ENCODE measurements at regions not wholly inside any gene's neighbourhood (a gene's known extent, or its start where the extent isn't known, plus 50 kb on each side); places are given as distances from the start of the nearest gene placed in this dataset.

GRCh38 chr1:234758851-234759250 is 148.9 kb upstream of the IRF2BP2 start:
- no peak for TF ChIP-seq MEF2A (IDR thresholded peaks at IDR 0.05; ENCODE audit: control insufficient read depth, low read depth, low read length)
- TF ChIP-seq NUFIP1 (IDR thresholded peaks at IDR 0.05; ENCODE audit: partially characterized antibody), result no peak
- TF ChIP-seq BHLHE40 (IDR thresholded peaks at IDR 0.05; ENCODE audit: low read length), result no peak
- TF ChIP-seq CEBPB (tag; IDR thresholded peaks at IDR 0.05), result no peak
- TF ChIP-seq ATF4 (CRISPR knock-in tag; IDR thresholded peaks at IDR 0.05), result no peak
- TF ChIP-seq SMAD1 (IDR thresholded peaks at IDR 0.05; ENCODE audit: low read depth, low read length, partially characterized antibody), result no peak
- no peak for TF ChIP-seq ELK3 (CRISPR knock-in tag; IDR thresholded peaks at IDR 0.05)
- no peak for TF ChIP-seq SIN3A (IDR thresholded peaks at IDR 0.05; ENCODE audit: borderline replicate concordance in 2 of 2, control insufficient read depth in 1 of 2, low read depth in 2 of 2, low read length in 2 of 2)
- TF ChIP-seq CTCF (IDR thresholded peaks at IDR 0.05 in 2 of 3, conservative IDR thresholded peaks at IDR 0.05 in 1 of 3; ENCODE audit: insufficient read depth in 2 of 3, low read depth in 1 of 3, low read length in 3 of 3), result no peak
- TF ChIP-seq HNRNPUL1 (IDR thresholded peaks at IDR 0.05; ENCODE audit: low read length), result no peak
- TF ChIP-seq EP300 (IDR thresholded peaks at IDR 0.05; ENCODE audit: low read length), result no peak

All from K562 (cell line).